Effector CD4-positive, alpha-beta T cell (primary cell): ENCODE measurements at regions not wholly inside any gene's neighbourhood (a gene's known extent, or its start where the extent isn't known, plus 50 kb on each side); places are given as distances from the start of the nearest gene placed in this dataset.

Source experiments
- DNase-seq: peaks from one replicate; pipeline ENCODE4 v3.0.0-alpha.2; 2020

- no peak for DNase-seq
Measured at GRCh38 chr15:36301947-36302346, 277.5 kb upstream of the CDIN1 start.

GRCh38 chr15:36313021-36313420, 266.4 kb upstream of the CDIN1 start:
- DNase-seq, result no peak

GRCh38 chr15:36313736-36314280, 265.6 kb upstream of the CDIN1 start:
- DNase-seq, result no peak

- DNase-seq, result no peak
Measured at GRCh38 chr15:36315649-36316048, 263.8 kb upstream of the CDIN1 start.

- DNase-seq, result no peak
Measured at GRCh38 chr15:36323615-36324014, 255.8 kb upstream of the CDIN1 start.

- no peak for DNase-seq
Measured at GRCh38 chr15:36325206-36325605, 254.2 kb upstream of the CDIN1 start.

GRCh38 chr15:36329592-36329991, 249.8 kb upstream of the CDIN1 start:
- no peak for DNase-seq

GRCh38 chr15:36330598-36330997, 248.8 kb upstream of the CDIN1 start:
- DNase-seq, result no peak

- no peak for DNase-seq
Measured at GRCh38 chr15:36331531-36332275, 247.7 kb upstream of the CDIN1 start.

- DNase-seq, result no peak
Measured at GRCh38 chr15:36332301-36332700, 247.1 kb upstream of the CDIN1 start.

- DNase-seq, result no peak
Measured at GRCh38 chr15:36332896-36333295, 246.5 kb upstream of the CDIN1 start.

- no peak for DNase-seq
Measured at GRCh38 chr15:36334059-36334458, 245.4 kb upstream of the CDIN1 start.

- DNase-seq, result no peak
Measured at GRCh38 chr15:36335224-36335623, 244.2 kb upstream of the CDIN1 start.

- DNase-seq, result no peak
Measured at GRCh38 chr15:36335659-36336058, 243.8 kb upstream of the CDIN1 start.

GRCh38 chr15:36344887-36345286, 234.5 kb upstream of the CDIN1 start:
- DNase-seq, result no peak

GRCh38 chr15:36347272-36347858, 232.1 kb upstream of the CDIN1 start:
- DNase-seq, result no peak

GRCh38 chr15:36356466-36356865, 223.0 kb upstream of the CDIN1 start:
- no peak for DNase-seq

GRCh38 chr15:36356978-36357601, 222.3 kb upstream of the CDIN1 start:
- DNase-seq, result no peak

GRCh38 chr15:36358094-36358493, 221.3 kb upstream of the CDIN1 start:
- no peak for DNase-seq

GRCh38 chr15:36358523-36358922, 220.9 kb upstream of the CDIN1 start:
- no peak for DNase-seq

GRCh38 chr15:36359286-36359685, 220.1 kb upstream of the CDIN1 start:
- DNase-seq, result no peak

GRCh38 chr15:36361351-36361870, 218.0 kb upstream of the CDIN1 start:
- no peak for DNase-seq

GRCh38 chr15:36362509-36362915, 216.9 kb upstream of the CDIN1 start:
- no peak for DNase-seq

- no peak for DNase-seq
Measured at GRCh38 chr15:36363335-36363734, 216.1 kb upstream of the CDIN1 start.
